HEK293 (cell line): ENCODE measurements at regions not wholly inside any gene's neighbourhood (a gene's known extent, or its start where the extent isn't known, plus 50 kb on each side); places are given as distances from the start of the nearest gene placed in this dataset.

Source experiments
- CTCF ChIA-PET: fragments of 350-600 bp; formaldehyde crosslinking; extraction: SDS; loops from one replicate; lab custom pipeline; 2021; ENCODE audit warnings: antibody characterized with exemption; lab: Yijun Ruan, JAX
- POLR2A ChIA-PET: fragments of 300-600 bp; formaldehyde crosslinking; extraction: SDS; loops from one replicate; lab custom pipeline; 2020; ENCODE audit warnings: antibody characterized with exemption, inconsistent platforms; lab: Yijun Ruan, JAX
- H3K27ac ChIP-seq: fragments of 200-500 bp; sonication (Bioruptor generic); 2 replicates; pipeline ENCODE4 v1.5.1; 2014; ENCODE audit warnings: low read depth, low read length, control low read depth, inconsistent platforms; ENCODE audit errors: extremely low read depth
- H3K36me3 ChIP-seq, 2 experiments: fragments of 200-500 bp in 1 of 2; sonication (Bioruptor generic) in 1 of 2; 1 replicate in 1 of 2; 2 replicates in 1 of 2; pipeline ENCODE4 v1.5.1; 2014 to 2017; ENCODE audit warnings: inconsistent platforms in 2 of 2, low read length in 2 of 2; ENCODE audit not compliant: control insufficient read depth in 2 of 2, insufficient read depth in 1 of 2
- H3K4me1 ChIP-seq: fragments of 200-500 bp; sonication (Bioruptor generic); 2 replicates; pipeline ENCODE4 v1.5.1; 2014; ENCODE audit warnings: mild to moderate bottlenecking, low read length, inconsistent platforms; ENCODE audit not compliant: control insufficient read depth, insufficient read depth
- H3K4me3 ChIP-seq: 2 replicates; pipeline ENCODE4 v1.5.1; 2011; ENCODE audit warnings: low read depth, mild to moderate bottlenecking, control low read depth, low read length, moderate library complexity
- H3K9me3 ChIP-seq: fragments of 200-500 bp; sonication (Bioruptor generic); 2 replicates; pipeline ENCODE4 v1.5.1; 2014; ENCODE audit warnings: low read depth, low read length, inconsistent platforms; ENCODE audit not compliant: control insufficient read depth, insufficient read depth
- HOXD13 ChIP-seq: sonication (generic); formaldehyde crosslinking; IDR thresholded peaks from 2 replicates; pipeline ENCODE4 v1.8.0; 2022; ENCODE audit warnings: missing genetic modification reagents, borderline replicate concordance
- INSM2 ChIP-seq: fragments of 450-650 bp; formaldehyde crosslinking; IDR thresholded peaks from 2 replicates; pipeline ENCODE4 v1.5.1; 2016; ENCODE audit warnings: missing biosample characterization, missing genetic modification characterization
- MZF1 ChIP-seq: fragments of 450-650 bp; formaldehyde crosslinking; IDR thresholded peaks from 2 replicates; pipeline ENCODE4 v1.5.1; 2017; ENCODE audit warnings: missing biosample characterization, missing genetic modification characterization, borderline replicate concordance
- OVOL3 ChIP-seq: fragments of 450-650 bp; formaldehyde crosslinking; IDR thresholded peaks from 2 replicates; pipeline ENCODE4 v1.5.1; 2016; ENCODE audit warnings: missing biosample characterization, missing genetic modification characterization
- PRDM2 ChIP-seq: fragments of 450-650 bp; formaldehyde crosslinking; IDR thresholded peaks from 2 replicates; pipeline ENCODE4 v1.5.1; 2016; ENCODE audit warnings: missing biosample characterization, missing genetic modification characterization, borderline replicate concordance
- PRDM6 ChIP-seq: fragments of 450-650 bp; formaldehyde crosslinking; IDR thresholded peaks from 2 replicates; pipeline ENCODE4 v1.5.1; 2017; ENCODE audit warnings: missing biosample characterization, missing genetic modification characterization
- ZFHX2 ChIP-seq: fragments of 450-650 bp; formaldehyde crosslinking; conservative IDR thresholded peaks from 2 replicates; pipeline ENCODE4 v1.5.1; 2016; ENCODE audit warnings: missing biosample characterization, missing genetic modification characterization
- ZNF112 ChIP-seq: fragments of 450-650 bp; formaldehyde crosslinking; IDR thresholded peaks from 2 replicates; pipeline ENCODE4 v1.5.0; 2017; ENCODE audit warnings: missing biosample characterization, missing genetic modification characterization
- ZNF16 ChIP-seq: fragments of 450-650 bp; formaldehyde crosslinking; IDR thresholded peaks from 2 replicates; pipeline ENCODE4 v1.5.1; 2016; ENCODE audit warnings: low read depth, missing biosample characterization, missing genetic modification characterization
- ZNF175 ChIP-seq: fragments of 450-650 bp; formaldehyde crosslinking; IDR thresholded peaks from 2 replicates; pipeline ENCODE4 v1.5.1; 2016; ENCODE audit warnings: missing biosample characterization, missing genetic modification characterization
- ZNF354C ChIP-seq: fragments of 450-650 bp; formaldehyde crosslinking; IDR thresholded peaks from 2 replicates; pipeline ENCODE4 v1.5.1; 2016; ENCODE audit warnings: missing biosample characterization, missing genetic modification characterization, low read depth, borderline replicate concordance
- ZNF362 ChIP-seq: fragments of 450-650 bp; formaldehyde crosslinking; IDR thresholded peaks from 2 replicates; pipeline ENCODE4 v1.5.1; 2016; ENCODE audit warnings: missing biosample characterization, missing genetic modification characterization
- ZNF449 ChIP-seq: fragments of 450-650 bp; formaldehyde crosslinking; IDR thresholded peaks from 2 replicates; pipeline ENCODE4 v1.5.1; 2017; ENCODE audit warnings: missing biosample characterization, mild to moderate bottlenecking, missing genetic modification characterization, moderate library complexity
- ZNF473 ChIP-seq: fragments of 450-650 bp; formaldehyde crosslinking; IDR thresholded peaks from 2 replicates; pipeline ENCODE4 v1.5.1; 2017; ENCODE audit warnings: missing biosample characterization, missing genetic modification characterization
- ZNF501 ChIP-seq: fragments of 450-650 bp; formaldehyde crosslinking; IDR thresholded peaks from 2 replicates; pipeline ENCODE4 v1.5.1; 2016; ENCODE audit warnings: missing biosample characterization, missing genetic modification characterization
- ZNF571 ChIP-seq: fragments of 450-650 bp; formaldehyde crosslinking; IDR thresholded peaks from 2 replicates; pipeline ENCODE4 v1.5.0; 2017; ENCODE audit warnings: missing biosample characterization, missing genetic modification characterization
- ZNF585B ChIP-seq: fragments of 450-650 bp; formaldehyde crosslinking; IDR thresholded peaks from 2 replicates; pipeline ENCODE4 v1.5.1; 2016; ENCODE audit warnings: missing biosample characterization, missing genetic modification characterization
- ZNF623 ChIP-seq: fragments of 450-650 bp; formaldehyde crosslinking; IDR thresholded peaks from 2 replicates; pipeline ENCODE4 v1.5.1; 2016; ENCODE audit warnings: missing biosample characterization, missing genetic modification characterization
- TF ChIP-seq, protein P1 (sequence below): fragments of 450-650 bp; formaldehyde crosslinking; IDR thresholded peaks from 2 replicates; pipeline ENCODE4 v1.5.1; 2016; ENCODE audit warnings: missing biosample characterization, missing genetic modification characterization
- TF ChIP-seq, protein P2 (sequence below): fragments of 450-650 bp; formaldehyde crosslinking; IDR thresholded peaks from 2 replicates; pipeline ENCODE4 v1.5.1; 2016; ENCODE audit warnings: missing biosample characterization, missing genetic modification characterization, borderline replicate concordance

DNA sequence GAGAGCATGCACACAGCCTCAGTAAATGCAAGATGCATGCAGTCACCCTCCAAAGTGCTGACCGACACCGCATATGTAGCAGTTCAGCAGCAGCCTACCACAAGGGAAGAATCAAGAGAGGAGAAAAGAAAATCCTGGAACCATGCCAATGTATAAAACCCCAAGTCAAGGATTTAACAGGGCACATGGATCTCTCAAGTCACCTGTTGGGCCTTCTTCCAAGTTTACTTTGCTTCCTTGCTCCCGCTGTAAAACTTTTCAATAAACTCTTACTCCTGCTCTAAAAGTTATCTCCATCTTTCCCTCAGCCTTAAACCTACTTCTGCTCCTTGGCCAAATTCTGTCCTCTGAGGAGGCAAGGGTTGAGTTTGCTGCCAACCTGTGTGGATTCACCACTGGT lies 147.8 kb upstream of the MAP2 start:
- no peak for TF ChIP-seq PRDM6 (tag by site-specific recombination)
- TF ChIP-seq ZFHX2 (tag by site-specific recombination): no peak
- TF ChIP-seq ZNF362 (tag by site-specific recombination): no peak
- no peak for TF ChIP-seq HOXD13 (CRISPR knock-in tag)
- no peak for TF ChIP-seq INSM2 (tag by site-specific recombination)
- TF ChIP-seq ZNF175: no peak
- TF ChIP-seq ZNF354C (tag by site-specific recombination): no peak
- no peak for TF ChIP-seq ZNF585B
- TF ChIP-seq, protein P1, sequence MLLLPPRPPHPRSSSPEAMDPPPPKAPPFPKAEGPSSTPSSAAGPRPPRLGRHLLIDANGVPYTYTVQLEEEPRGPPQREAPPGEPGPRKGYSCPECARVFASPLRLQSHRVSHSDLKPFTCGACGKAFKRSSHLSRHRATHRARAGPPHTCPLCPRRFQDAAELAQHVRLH: no peak
- no peak for TF ChIP-seq OVOL3 (tag by site-specific recombination)
- no peak for TF ChIP-seq ZNF16 (tag by site-specific recombination)
- no peak for TF ChIP-seq ZNF571 (tag by site-specific recombination)
- Histone ChIP-seq H3K27ac (no peak overlapping the region), H3K4me1 (no peaks in the 10 kb centered on the region), H3K36me3 (no peaks in the 10 kb centered on the region), H3K9me3 (no peaks in the 10 kb centered on the region), H3K4me3 (no peak overlapping the region)
- POLR2A ChIA-PET: no interaction called here
- CTCF ChIA-PET: no interaction called here

GRCh38 chr2:209277444-209277843 lies 146.4 kb upstream of the MAP2 start:
- H3K4me3 ChIP-seq: no peak overlapping the region
- ChIA-PET CTCF (no interaction called here), POLR2A (no interaction called here)
- H3K27ac ChIP-seq: no peak overlapping the region
- no peaks in the 10 kb centered on the region for H3K4me1 ChIP-seq
- no peaks in the 10 kb centered on the region for H3K9me3 ChIP-seq
- H3K36me3 ChIP-seq: no peaks in the 10 kb centered on the region
- TF ChIP-seq, protein P2, sequence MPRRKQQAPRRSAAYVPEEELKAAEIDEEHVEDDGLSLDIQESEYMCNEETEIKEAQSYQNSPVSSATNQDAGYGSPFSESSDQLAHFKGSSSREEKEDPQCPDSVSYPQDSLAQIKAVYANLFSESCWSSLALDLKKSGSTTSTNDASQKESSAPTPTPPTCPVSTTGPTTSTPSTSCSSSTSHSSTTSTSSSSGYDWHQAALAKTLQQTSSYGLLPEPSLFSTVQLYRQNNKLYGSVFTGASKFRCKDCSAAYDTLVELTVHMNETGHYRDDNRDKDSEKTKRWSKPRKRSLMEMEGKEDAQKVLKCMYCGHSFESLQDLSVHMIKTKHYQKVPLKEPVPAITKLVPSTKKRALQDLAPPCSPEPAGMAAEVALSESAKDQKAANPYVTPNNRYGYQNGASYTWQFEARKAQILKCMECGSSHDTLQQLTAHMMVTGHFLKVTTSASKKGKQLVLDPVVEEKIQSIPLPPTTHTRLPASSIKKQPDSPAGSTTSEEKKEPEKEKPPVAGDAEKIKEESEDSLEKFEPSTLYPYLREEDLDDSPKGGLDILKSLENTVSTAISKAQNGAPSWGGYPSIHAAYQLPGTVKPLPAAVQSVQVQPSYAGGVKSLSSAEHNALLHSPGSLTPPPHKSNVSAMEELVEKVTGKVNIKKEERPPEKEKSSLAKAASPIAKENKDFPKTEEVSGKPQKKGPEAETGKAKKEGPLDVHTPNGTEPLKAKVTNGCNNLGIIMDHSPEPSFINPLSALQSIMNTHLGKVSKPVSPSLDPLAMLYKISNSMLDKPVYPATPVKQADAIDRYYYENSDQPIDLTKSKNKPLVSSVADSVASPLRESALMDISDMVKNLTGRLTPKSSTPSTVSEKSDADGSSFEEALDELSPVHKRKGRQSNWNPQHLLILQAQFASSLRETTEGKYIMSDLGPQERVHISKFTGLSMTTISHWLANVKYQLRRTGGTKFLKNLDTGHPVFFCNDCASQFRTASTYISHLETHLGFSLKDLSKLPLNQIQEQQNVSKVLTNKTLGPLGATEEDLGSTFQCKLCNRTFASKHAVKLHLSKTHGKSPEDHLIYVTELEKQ (tag by site-specific recombination): no peak
- TF ChIP-seq ZNF623 (tag by site-specific recombination): no peak
- no peak for TF ChIP-seq ZNF449 (tag by site-specific recombination)
- no peak for TF ChIP-seq PRDM2 (tag by site-specific recombination)
- no peak for TF ChIP-seq ZNF473 (tag by site-specific recombination)
- no peak for TF ChIP-seq MZF1 (tag by site-specific recombination)
- no peak for TF ChIP-seq ZNF112 (tag by site-specific recombination)
- no peak for TF ChIP-seq ZNF501 (tag by site-specific recombination)
